Erythroblast (primary cell): ENCODE measurements at regions not wholly inside any gene's neighbourhood (a gene's known extent, or its start where the extent isn't known, plus 50 kb on each side); places are given as distances from the start of the nearest gene placed in this dataset.

Source experiments
- GATA1 ChIP-seq: IDR thresholded peaks from 2 replicates; pipeline ENCODE4 v1.6.1; 2011; ENCODE audit warnings: low read depth, mild to moderate bottlenecking, control low read depth, low read length, moderate library complexity
- POLR2A ChIP-seq: IDR thresholded peaks from 2 replicates; pipeline ENCODE4 v1.6.1; 2011; ENCODE audit warnings: mild to moderate bottlenecking, low read length

DNA sequence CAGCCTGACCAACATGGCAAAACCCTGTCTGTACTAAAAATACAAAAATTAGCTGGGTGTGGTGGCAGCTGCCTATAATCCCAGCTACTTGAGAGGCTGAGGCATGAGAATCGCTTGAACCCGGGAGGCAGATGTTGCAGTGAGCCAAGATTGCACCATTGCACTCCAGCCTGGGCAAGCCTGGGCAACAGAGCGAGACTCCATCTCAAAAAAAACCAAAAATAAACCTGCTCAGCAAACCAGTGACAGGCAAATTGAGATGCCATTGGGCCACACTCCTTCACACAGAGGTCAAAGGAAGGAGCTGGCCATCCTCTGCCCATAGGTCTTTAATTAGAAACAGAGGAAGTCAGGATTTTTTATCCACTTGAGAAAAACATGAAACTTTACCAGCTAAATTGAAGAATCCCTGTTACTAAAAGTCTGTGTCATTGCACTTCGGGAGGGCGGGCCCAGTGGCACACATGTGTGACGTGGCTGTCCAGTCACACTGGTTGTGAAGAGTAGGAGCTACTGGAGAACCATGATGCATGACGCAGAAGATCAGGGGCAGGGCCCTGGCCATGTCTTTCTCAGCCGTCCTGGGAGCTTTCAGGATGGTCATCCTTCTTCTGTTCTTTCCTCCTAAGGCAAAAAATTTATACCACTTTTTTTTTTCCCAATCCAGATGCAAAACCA lies 118.3 kb upstream of the ZNF438 start:
- TF ChIP-seq POLR2A (no peak), GATA1 (no peak)
